EH (cell line): ENCODE measurements at regions not wholly inside any gene's neighbourhood (a gene's known extent, or its start where the extent isn't known, plus 50 kb on each side); places are given as distances from the start of the nearest gene placed in this dataset.

Source experiments
- DNase-seq: peaks from one replicate; pipeline ENCODE4 v3.0.0-alpha.2; 2015; ENCODE audit warnings: low read depth

DNA sequence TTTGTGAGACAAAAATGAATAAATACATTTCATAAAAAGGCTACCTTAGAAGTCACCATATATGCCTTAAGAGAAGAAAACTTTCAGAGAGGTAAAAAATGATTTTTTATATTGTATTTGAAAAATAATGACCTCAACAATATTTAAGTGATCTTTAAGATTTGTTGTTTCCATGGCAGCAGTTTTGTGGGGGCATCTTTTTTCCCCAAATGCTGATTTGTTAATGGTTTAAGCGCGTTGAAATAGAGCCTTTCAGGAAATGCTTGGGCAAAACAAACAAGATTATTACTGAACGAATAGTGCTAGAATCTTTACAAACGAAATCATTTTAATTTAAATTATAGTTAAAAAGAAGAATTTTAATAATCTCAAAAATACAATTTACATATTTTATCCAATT is 103.1 kb upstream of the MYO16 start:
- no peak for DNase-seq

GRCh38 chr13:108527844-108528243 is 101.6 kb upstream of the MYO16 start:
- no peak for DNase-seq

GRCh38 chr13:108528303-108528702 is 101.1 kb upstream of the MYO16 start:
- DNase-seq: no peak

DNA sequence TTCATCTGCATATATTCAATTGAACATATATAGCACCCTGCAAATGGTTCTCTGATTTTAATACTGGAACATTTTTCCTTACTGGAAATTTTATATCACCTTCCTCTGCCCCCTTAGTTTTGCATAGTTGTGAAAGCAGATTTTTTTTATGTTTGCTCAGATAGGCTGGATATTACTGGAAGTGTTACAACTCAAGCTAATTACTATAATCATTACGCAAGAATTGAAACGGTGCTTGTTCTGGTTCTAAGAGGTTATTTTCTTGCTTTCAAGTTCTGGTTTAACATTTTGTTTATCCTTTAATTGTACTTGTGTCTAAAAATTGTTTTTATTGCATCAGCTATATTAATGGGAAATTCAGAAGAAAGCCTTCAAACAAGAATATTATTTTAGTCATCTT is 95.6 kb upstream of the MYO16 start:
- DNase-seq: no peak

DNA sequence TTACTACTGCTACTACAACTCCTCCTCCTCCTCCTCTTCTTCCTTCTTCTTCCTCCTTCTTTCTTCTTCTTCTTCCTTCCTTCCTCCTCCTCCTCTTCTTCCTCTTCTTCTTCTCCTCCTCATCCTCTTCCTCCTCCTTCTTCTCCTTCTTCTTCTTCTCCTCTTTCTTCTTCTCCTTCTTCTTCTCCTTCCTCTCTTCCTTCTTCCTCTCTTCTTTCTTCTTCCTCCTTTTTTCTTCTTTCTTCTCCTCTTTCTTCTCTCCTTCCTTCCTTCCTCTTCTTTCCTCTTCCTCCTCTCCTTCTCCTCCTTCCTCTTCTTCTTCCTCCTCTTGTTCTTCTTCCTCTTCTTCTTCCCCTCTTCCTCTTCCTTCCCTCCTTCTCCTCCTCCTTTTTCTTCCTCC is 94.7 kb upstream of the MYO16 start:
- no peak for DNase-seq

GRCh38 chr13:108549934-108550333 is 79.5 kb upstream of the MYO16 start:
- no peak for DNase-seq

DNA sequence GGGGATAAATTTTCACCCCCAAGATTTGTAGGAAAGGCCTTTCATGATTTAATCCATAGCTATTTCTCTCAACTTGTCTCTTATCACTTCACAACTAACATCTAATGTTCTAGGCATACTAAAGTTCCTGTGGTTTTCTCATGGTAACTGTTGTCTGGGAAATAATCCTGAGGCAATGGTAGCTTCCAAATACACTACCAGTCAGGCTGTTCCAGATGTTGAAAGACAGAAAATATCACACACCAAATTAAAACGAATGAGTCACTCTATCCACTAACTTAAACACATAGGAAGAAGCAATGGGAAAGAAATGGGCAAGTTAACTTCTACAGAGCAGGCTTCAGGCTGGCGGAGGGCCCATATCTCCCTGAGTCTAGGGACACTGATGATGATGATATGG is 77.7 kb upstream of the MYO16 start:
- no peak for DNase-seq

DNA sequence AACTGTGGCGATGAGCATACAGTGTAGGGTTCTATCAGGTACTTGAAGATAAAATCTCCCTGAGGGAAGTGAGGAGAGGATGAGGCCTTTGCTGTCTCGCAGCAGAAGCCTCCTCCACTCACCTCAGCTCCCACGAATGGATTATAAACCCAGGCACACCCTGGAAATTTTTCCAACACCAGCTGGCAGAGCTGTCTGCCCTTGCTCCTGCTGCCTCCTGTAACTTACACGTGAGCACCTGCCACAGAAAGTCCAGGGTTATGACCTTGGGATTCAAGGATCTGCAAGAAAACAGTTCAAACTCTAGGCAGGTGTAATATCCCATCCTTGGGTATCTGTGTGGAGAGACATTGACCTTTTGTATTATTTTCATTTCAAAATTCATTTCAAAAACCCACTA is 70.9 kb upstream of the MYO16 start:
- no peak for DNase-seq

- DNase-seq: no peak
These were observed 69.3 kb upstream of the MYO16 start for GRCh38 chr13:108560093-108560492.

DNA sequence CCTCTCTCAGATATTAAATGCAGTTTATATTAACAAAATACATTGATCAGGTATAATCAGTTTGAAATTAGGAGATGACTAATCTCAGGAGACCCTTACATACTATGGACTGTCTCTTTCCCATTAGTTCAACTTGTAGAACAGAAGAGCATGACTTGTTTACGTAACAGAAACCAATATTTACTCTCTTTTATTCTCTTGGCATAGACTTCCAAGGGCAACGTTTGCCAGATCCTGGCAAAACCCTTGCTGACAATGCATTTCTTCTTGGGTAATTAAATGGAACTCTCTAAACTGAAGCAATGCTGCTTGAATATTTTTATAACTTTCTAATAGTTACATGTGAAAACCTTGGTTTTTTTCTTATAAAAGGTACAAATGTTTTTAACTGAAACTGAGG is 68.3 kb upstream of the MYO16 start:
- no peak for DNase-seq

DNA sequence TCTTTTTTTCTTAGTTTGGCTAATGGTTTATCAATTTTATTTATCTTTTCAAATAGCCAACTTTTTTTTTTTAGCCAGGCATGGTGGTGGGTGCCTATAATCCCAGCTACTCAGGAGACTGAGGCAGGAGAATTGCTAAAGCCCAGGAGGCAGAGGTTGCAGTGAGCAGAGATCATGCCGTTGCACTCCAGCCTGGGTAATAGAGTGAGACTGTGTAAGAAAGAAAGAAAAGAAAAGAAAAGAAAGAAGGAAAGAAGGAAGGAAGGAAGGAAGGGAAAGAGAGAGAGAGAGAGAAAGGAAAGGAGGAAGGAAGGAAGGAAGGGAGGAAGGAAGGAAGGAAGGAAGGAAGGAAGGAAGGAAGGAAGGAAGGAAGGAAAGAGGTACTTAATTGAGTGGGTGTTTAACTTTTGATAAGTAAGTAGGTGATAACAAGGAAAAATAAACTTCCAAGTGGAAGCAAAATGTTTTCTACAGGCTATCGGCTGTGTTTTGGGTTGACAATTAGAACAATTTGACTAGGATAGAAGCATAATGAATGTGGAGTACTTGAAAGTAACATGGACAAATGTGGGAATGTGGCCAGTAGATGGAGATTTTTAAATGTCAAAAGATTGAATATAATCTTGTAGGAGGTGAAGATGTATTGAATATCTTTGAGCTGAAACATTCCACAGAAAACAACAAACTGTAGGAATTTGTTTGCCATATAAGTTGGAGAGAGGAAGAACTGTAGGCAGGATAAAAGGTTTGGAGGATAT is 62.8 kb upstream of the MYO16 start:
- DNase-seq: no peak

- DNase-seq: no peak
These were observed 56.6 kb upstream of the MYO16 start for GRCh38 chr13:108572782-108573211.

- no peak for DNase-seq
These were observed 56.0 kb upstream of the MYO16 start for GRCh38 chr13:108573455-108573854.

- no peak for DNase-seq
These were observed 54.6 kb upstream of the MYO16 start for GRCh38 chr13:108574856-108575255.

DNA sequence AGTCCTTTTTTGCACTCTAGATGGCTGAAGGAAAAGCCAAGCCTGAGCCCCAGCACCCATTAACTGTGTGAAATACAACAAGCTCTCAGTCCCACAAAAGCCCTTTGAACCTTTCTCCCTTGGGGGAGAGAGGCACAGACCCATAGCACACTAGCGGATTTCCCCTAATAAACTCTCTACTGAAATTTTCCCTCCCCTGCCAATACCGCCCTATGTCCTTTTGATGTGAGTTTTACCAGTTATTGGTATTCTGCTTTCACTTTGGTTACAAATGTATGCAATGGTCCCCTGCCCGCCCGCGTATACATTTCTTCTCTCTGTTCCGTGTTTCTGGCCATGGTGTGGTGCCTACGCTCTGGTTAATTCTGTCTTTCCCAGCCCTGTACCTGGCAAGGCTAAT is 54.0 kb upstream of the MYO16 start:
- no peak for DNase-seq
